ENCODE measurements at regions not wholly inside any gene's neighbourhood (a gene's known extent, or its start where the extent isn't known, plus 50 kb on each side); places are given as distances from the start of the nearest gene placed in this dataset.

DNA sequence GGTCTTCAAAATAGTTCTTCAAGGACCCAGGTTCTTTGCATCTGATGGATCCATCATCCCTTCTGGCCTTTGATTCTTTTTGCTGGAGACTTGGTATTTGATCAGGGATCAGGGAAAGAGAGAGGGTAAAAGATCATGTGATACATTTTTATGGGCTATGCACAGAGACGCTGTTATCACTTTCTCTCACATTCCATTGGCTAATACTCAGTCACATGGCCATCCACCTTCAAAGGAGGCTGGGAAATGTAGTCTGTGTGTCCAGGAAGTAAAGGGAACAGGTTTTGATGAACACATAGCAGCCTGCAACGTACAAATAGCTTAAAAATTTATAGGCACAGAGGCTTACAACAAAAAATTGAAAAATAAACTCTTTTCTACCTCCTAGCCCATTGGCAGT lies 629.6 kb upstream of the FANCL start:
- Mint-ChIP-seq H3K36me3 (no peaks in the 10 kb centered on the region), H3K27me3 (peaks cover 2% of the 10 kb centered on the region), H3K4me3 (no peak overlapping the region), H3K27ac (no peak overlapping the region), H3K9me3 (no peaks in the 10 kb centered on the region), H3K4me1 (no peaks in the 10 kb centered on the region)

DNA sequence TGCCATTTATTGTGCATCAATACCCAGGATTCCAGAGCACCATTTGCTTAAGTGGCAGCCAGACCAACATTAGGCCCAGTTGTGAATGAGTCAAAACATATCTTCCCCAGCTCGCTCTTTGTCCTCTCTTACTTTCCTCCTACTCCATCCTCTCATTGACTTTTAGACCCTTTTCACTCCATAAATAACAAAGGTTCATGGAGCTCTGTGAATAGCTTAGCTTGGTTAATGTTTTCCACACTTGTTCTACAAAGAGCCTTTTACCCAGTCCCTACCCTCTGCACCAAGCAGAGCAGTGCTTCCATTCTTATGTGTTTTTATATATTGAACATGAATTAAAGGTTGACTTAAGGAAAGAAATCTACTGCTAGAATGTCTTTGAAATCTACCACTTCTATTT lies 625.8 kb upstream of the FANCL start:
- H3K4me3 Mint-ChIP-seq: no peak overlapping the region
- no peak overlapping the region for H3K27ac Mint-ChIP-seq
- no peaks in the 10 kb centered on the region for H3K36me3 Mint-ChIP-seq
- H3K27me3 Mint-ChIP-seq: no peaks in the 10 kb centered on the region
- no peaks in the 10 kb centered on the region for H3K4me1 Mint-ChIP-seq
- H3K9me3 Mint-ChIP-seq: no peaks in the 10 kb centered on the region

DNA sequence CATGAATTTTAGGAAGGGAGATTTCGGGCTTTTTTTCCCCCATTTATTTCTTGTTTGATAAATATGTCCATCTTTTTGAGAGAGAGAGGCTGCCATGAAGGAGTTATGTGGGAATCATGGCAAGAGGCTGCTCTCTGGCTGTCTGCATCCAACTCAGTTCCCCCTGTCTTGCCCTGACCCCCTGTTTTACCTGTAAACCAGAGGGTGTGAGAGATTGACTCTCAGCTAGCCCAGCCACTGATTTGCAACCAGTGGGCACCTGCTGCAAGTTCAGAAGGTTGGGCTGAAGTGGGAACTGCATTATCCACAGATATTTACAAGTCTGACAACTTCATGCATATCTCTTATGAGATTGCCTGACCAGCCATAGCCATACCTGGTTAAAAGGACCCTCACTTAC lies 625.4 kb upstream of the FANCL start:
- H3K4me3 Mint-ChIP-seq: no peak overlapping the region
- H3K4me1 Mint-ChIP-seq: no peaks in the 10 kb centered on the region
- H3K27ac Mint-ChIP-seq: no peak overlapping the region
- H3K9me3 Mint-ChIP-seq: no peaks in the 10 kb centered on the region
- no peaks in the 10 kb centered on the region for H3K27me3 Mint-ChIP-seq
- no peaks in the 10 kb centered on the region for H3K36me3 Mint-ChIP-seq

DNA sequence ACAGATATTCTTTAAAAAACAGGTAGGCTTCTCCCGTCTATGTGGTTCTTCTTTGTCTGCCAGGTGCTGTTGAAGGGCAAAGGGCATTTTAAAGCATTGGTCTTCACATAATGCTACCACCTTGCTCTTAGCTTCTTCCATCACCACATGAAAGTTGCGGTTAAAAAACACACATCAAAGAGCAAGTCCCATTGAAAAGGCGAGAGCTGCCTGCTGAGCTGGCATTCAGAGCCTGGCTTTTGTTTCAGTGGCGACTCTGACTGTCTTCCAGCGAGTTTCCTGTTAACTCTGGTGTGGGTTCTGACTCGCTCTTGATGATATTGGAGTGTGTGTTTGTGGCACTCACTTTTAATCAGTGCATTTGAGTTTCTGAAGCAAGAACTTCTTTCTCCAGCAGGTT lies 624.9 kb upstream of the FANCL start:
- Mint-ChIP-seq H3K27me3 (no peaks in the 10 kb centered on the region), H3K4me1 (no peaks in the 10 kb centered on the region), H3K27ac (no peak overlapping the region), H3K4me3 (no peak overlapping the region), H3K36me3 (no peaks in the 10 kb centered on the region), H3K9me3 (no peaks in the 10 kb centered on the region)

DNA sequence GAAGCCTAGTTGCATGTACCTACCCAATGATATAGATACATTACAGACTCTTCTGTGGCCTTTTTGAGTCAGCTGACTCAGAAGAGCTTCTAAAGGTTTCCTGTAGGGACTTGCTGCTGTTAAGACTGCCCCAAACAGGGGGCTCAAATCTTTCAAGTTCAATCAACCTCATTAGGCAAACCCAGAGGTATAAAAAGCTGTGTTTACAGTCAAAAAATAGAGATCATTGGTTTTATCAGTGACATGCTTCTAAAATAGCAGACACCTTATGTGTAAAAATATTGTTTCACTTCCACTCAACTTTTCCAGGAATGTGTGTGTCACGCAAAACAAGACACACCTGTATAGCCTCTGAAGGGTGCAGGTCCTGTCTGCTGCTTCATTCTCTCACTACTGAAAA lies 624.3 kb upstream of the FANCL start:
- H3K36me3 Mint-ChIP-seq: no peaks in the 10 kb centered on the region
- no peaks in the 10 kb centered on the region for H3K4me1 Mint-ChIP-seq
- no peaks in the 10 kb centered on the region for H3K9me3 Mint-ChIP-seq
- H3K4me3 Mint-ChIP-seq: no peak overlapping the region
- H3K27ac Mint-ChIP-seq: no peak overlapping the region
- H3K27me3 Mint-ChIP-seq: no peaks in the 10 kb centered on the region

DNA sequence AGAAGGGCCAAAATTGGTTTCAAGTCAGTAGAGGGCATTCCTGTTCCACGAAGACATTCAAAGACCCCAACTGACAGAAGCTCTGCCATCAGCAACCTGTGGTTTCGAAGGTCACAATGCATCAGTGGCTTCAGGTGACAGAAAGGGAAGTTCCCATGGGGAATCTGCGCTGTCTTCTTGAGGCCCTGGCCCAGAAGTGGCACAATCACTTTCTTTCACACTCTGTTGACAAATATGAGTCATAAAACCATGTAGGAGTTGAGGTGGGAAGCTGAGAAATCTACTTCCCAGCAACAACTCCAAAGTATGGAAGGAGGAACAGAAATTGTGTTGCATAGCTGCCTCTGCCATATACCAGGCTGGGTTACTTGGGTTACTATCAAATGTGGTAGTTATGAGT lies 621.1 kb upstream of the FANCL start:
- Mint-ChIP-seq H3K9me3 (no peaks in the 10 kb centered on the region), H3K4me3 (no peak overlapping the region), H3K4me1 (no peaks in the 10 kb centered on the region), H3K36me3 (no peaks in the 10 kb centered on the region), H3K27ac (no peak overlapping the region), H3K27me3 (no peaks in the 10 kb centered on the region)

DNA sequence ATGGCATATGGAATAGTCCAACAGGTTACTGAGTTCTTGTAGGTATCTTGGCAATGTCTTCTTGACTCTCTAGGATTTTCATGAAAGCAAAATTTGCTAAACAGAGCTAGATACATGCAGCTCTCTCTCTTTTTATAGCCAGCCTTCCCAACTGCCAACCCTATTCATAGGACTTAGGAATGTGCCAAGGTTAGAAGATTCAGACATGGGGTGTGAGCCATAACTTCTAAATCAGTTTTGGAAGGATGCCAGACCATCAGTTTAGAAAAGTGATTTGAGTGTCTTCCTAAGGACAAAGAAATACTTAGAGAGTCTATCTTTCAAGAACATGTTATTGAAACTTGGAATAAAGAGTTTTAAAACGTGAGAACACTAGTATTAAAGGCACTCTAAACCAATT lies 619.5 kb upstream of the FANCL start:
- Mint-ChIP-seq H3K9me3 (no peaks in the 10 kb centered on the region), H3K4me3 (no peak overlapping the region), H3K36me3 (no peaks in the 10 kb centered on the region), H3K27ac (no peak overlapping the region), H3K4me1 (no peaks in the 10 kb centered on the region), H3K27me3 (no peaks in the 10 kb centered on the region)

GRCh38 chr2:58856100-58856499 lies 615.0 kb upstream of the FANCL start:
- H3K27ac Mint-ChIP-seq: no peak overlapping the region
- no peaks in the 10 kb centered on the region for H3K36me3 Mint-ChIP-seq
- no peaks in the 10 kb centered on the region for H3K27me3 Mint-ChIP-seq
- no peaks in the 10 kb centered on the region for H3K4me1 Mint-ChIP-seq
- H3K9me3 Mint-ChIP-seq: no peaks in the 10 kb centered on the region
- H3K4me3 Mint-ChIP-seq: no peak overlapping the region

GRCh38 chr2:58853420-58853819 lies 612.3 kb upstream of the FANCL start:
- no peaks in the 10 kb centered on the region for H3K9me3 Mint-ChIP-seq
- no peak overlapping the region for H3K4me3 Mint-ChIP-seq
- no peaks in the 10 kb centered on the region for H3K27me3 Mint-ChIP-seq
- no peaks in the 10 kb centered on the region for H3K36me3 Mint-ChIP-seq
- no peaks in the 10 kb centered on the region for H3K4me1 Mint-ChIP-seq
- H3K27ac Mint-ChIP-seq: no peak overlapping the region

GRCh38 chr2:58852905-58853304 lies 611.8 kb upstream of the FANCL start:
- Mint-ChIP-seq H3K9me3 (no peaks in the 10 kb centered on the region), H3K4me1 (no peaks in the 10 kb centered on the region), H3K27me3 (no peaks in the 10 kb centered on the region), H3K27ac (no peak overlapping the region), H3K4me3 (no peak overlapping the region), H3K36me3 (no peaks in the 10 kb centered on the region)

- no peaks in the 10 kb centered on the region for H3K9me3 Mint-ChIP-seq
These were observed 611.1 kb upstream of the FANCL start for GRCh38 chr2:58852243-58852642.

GRCh38 chr2:58851598-58851997 lies 610.5 kb upstream of the FANCL start:
- no peaks in the 10 kb centered on the region for H3K36me3 Mint-ChIP-seq
- H3K4me1 Mint-ChIP-seq: no peaks in the 10 kb centered on the region
- H3K27ac Mint-ChIP-seq: no peak overlapping the region
- H3K4me3 Mint-ChIP-seq: no peak overlapping the region
- peaks cover 1% of the 10 kb centered on the region for H3K27me3 Mint-ChIP-seq
- H3K9me3 Mint-ChIP-seq: no peaks in the 10 kb centered on the region

More at GRCh38 chr2:58852243-58852642, 611.1 kb upstream of the FANCL start:
- no peaks in the 10 kb centered on the region for H3K36me3 Mint-ChIP-seq
- H3K4me3 Mint-ChIP-seq: no peak overlapping the region
- no peaks in the 10 kb centered on the region for H3K4me1 Mint-ChIP-seq
- H3K27me3 Mint-ChIP-seq: peaks cover under 1% of the 10 kb centered on the region
- H3K27ac Mint-ChIP-seq: no peak overlapping the region

DNA sequence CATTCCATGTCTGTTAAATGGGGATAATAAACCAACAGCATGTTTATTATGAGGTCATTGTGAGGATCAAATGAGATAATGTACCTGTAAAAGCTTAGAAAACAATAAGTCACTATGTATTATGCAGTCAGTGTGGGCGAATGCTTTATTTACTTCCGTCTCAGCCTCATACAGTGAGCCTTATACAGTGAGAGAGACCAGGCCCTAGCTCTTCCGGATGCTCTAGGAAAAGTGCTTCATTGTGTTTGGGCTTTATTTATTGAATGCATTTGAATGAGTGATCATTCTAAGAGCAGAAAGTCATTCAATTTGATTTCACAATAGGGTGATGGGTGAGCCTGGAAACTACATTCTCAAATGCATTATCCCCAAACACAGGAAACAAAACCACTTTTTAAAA lies 603.9 kb upstream of the FANCL start:
- Mint-ChIP-seq H3K9me3 (no peaks in the 10 kb centered on the region), H3K36me3 (no peaks in the 10 kb centered on the region), H3K27me3 (peaks cover 4% of the 10 kb centered on the region), H3K27ac (no peak overlapping the region), H3K4me3 (no peak overlapping the region), H3K4me1 (no peaks in the 10 kb centered on the region)

DNA sequence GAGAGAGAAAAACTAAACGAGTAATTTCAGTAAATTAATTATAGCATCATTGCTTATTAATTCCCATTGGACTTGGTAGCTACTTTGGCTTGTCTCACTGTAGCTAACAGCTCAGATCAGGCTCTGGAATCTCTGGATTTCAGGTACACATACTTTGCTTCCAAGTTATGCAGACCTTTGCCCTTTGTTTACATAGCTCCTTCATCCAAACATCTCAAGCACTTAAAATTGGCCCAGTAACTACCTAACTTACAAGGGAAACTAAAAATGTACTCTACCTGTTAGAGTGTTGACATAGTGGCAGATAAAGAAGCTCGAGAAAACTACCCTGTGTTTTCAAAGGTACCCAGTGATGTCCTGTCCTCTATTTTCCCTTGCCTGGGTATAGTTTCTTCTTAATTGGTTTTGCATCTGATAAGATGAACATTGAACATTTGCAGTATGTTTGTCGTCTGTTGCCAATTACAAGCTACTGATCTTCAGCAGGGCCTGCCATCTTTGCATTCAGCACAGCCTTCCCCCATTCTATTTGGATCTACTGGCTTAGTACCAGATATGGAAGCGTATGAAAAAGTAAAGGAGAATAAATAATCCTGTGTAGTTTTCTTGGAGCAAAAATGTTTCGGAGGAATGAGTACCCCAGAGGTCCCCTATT lies 601.5 kb upstream of the FANCL start:
- H3K36me3 Mint-ChIP-seq: no peaks in the 10 kb centered on the region
- H3K4me3 Mint-ChIP-seq: no peak overlapping the region
- H3K9me3 Mint-ChIP-seq: no peaks in the 10 kb centered on the region
- H3K27ac Mint-ChIP-seq: no peak overlapping the region
- H3K27me3 Mint-ChIP-seq: peaks cover 4% of the 10 kb centered on the region
- no peaks in the 10 kb centered on the region for H3K4me1 Mint-ChIP-seq

GRCh38 chr2:58834404-58834803 lies 593.3 kb upstream of the FANCL start:
- Mint-ChIP-seq H3K9me3 (peaks cover 16% of the 10 kb centered on the region), H3K27ac (no peak overlapping the region), H3K36me3 (no peaks in the 10 kb centered on the region), H3K27me3 (no peaks in the 10 kb centered on the region), H3K4me3 (no peak overlapping the region), H3K4me1 (no peaks in the 10 kb centered on the region)

- no peak overlapping the region for H3K4me3 Mint-ChIP-seq
- H3K27me3 Mint-ChIP-seq: no peaks in the 10 kb centered on the region
- no peaks in the 10 kb centered on the region for H3K4me1 Mint-ChIP-seq
- peaks cover 1% of the 10 kb centered on the region for H3K36me3 Mint-ChIP-seq
- peaks cover 31% of the 10 kb centered on the region for H3K9me3 Mint-ChIP-seq
- H3K27ac Mint-ChIP-seq: no peak overlapping the region
These were observed 585.7 kb upstream of the FANCL start for GRCh38 chr2:58826795-58827194.

DNA sequence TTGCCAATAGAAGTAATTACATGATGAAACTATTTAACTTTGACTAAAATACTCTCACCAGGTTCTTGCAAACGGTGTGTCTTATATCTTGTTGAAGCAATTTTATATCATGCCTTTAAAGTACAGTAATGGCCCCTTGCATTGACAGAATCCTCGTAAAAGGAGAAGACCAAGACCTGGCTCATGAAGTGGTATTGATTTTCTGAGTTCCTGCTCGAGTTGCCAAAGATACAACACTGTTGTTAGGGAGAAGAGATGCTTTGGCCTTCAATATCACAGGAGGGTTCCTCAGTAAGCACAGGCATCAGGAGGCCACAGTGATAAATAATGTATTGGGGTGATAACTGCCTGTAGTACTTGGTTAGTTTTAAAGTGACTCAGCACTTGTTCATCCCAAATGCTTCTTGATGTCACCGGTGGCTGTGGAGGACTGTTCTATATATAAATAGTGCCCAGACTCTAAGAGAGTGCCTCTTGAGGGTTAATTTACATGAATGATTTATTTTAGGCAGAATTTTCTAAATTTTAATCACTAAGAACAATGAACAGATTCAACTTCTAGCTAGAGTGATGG lies 571.7 kb upstream of the FANCL start:
- H3K36me3 Mint-ChIP-seq: no peaks in the 10 kb centered on the region
- no peak overlapping the region for H3K27ac Mint-ChIP-seq
- no peaks in the 10 kb centered on the region for H3K4me1 Mint-ChIP-seq
- no peak overlapping the region for H3K4me3 Mint-ChIP-seq
- H3K27me3 Mint-ChIP-seq: no peaks in the 10 kb centered on the region
- no peaks in the 10 kb centered on the region for H3K9me3 Mint-ChIP-seq
